Middle frontal gyrus (tissue), 1 donor: ENCODE measurements at regions not wholly inside any gene's neighbourhood (a gene's known extent, or its start where the extent isn't known, plus 50 kb on each side); places are given as distances from the start of the nearest gene placed in this dataset.

ENCODE experiments used
- DNase-seq: peaks from one replicate; pipeline ENCODE4 v3.0.0-alpha.2; 2015; ENCODE audit warnings: low spot score; ENCODE audit errors: extremely low spot score

GRCh38 chr16:82499302-82499701 is 127.5 kb upstream of the CDH13 start:
- no peak for DNase-seq

- no peak for DNase-seq
These were observed 129.6 kb upstream of the CDH13 start for GRCh38 chr16:82497139-82497538.

GRCh38 chr16:82488460-82488859 is 138.3 kb upstream of the CDH13 start:
- no peak for DNase-seq

- no peak for DNase-seq
These were observed 145.3 kb upstream of the CDH13 start for GRCh38 chr16:82481455-82481854.

- DNase-seq, result no peak
These were observed 150.0 kb upstream of the CDH13 start for GRCh38 chr16:82476786-82477185.

- DNase-seq, result no peak
These were observed 156.1 kb upstream of the CDH13 start for GRCh38 chr16:82470620-82471152.

GRCh38 chr16:82470016-82470415 is 156.8 kb upstream of the CDH13 start:
- no peak for DNase-seq

GRCh38 chr16:82464187-82464586 is 162.6 kb upstream of the CDH13 start:
- DNase-seq, result no peak

GRCh38 chr16:82460766-82461165 is 166.0 kb upstream of the CDH13 start:
- no peak for DNase-seq

GRCh38 chr16:82459580-82460256 is 167.1 kb upstream of the CDH13 start:
- DNase-seq, result no peak

- peak; percentile 49 for DNase-seq
These were observed 170.1 kb upstream of the CDH13 start for GRCh38 chr16:82456683-82457082.

- no peak for DNase-seq
These were observed 172.2 kb upstream of the CDH13 start for GRCh38 chr16:82454566-82454965.

- no peak for DNase-seq
These were observed 172.6 kb upstream of the CDH13 start for GRCh38 chr16:82454152-82454551.

GRCh38 chr16:82452004-82452756 is 174.6 kb upstream of the CDH13 start:
- no peak for DNase-seq

- DNase-seq, result no peak
These were observed 175.3 kb upstream of the CDH13 start for GRCh38 chr16:82451449-82451848.

- no peak for DNase-seq
These were observed 186.4 kb upstream of the CDH13 start for GRCh38 chr16:82440336-82440735.

- DNase-seq, result no peak
These were observed 187.0 kb upstream of the CDH13 start for GRCh38 chr16:82439678-82440293.

- no peak for DNase-seq
These were observed 193.7 kb upstream of the CDH13 start for GRCh38 chr16:82433042-82433441.

- DNase-seq, result no peak
These were observed 194.5 kb upstream of the CDH13 start for GRCh38 chr16:82432261-82432660.

- no peak for DNase-seq
These were observed 201.1 kb upstream of the CDH13 start for GRCh38 chr16:82425661-82426060.

- no peak for DNase-seq
These were observed 204.9 kb upstream of the CDH13 start for GRCh38 chr16:82421851-82422250.

- no peak for DNase-seq
These were observed 207.4 kb upstream of the CDH13 start for GRCh38 chr16:82419332-82419731.
